ENCODE measurements at regions not wholly inside any gene's neighbourhood (a gene's known extent, or its start where the extent isn't known, plus 50 kb on each side); places are given as distances from the start of the nearest gene placed in this dataset.

GRCh38 chr3:5543047-5543446 lies 355.5 kb downstream of the EDEM1 start:
- TF ChIP-seq EP300 (IDR thresholded peaks at IDR 0.05) (no peak), POLR2A (IDR thresholded peaks at IDR 0.05) (no peak)
